K562 (cell line): ENCODE measurements at regions not wholly inside any gene's neighbourhood (a gene's known extent, or its start where the extent isn't known, plus 50 kb on each side); places are given as distances from the start of the nearest gene placed in this dataset.

Experiments used
- ATAC-seq: fragments of 200-7000 bp; cut with Tn5 transposase; 3 replicates; pipeline ENCODE4 v1.9.1; 2020; ENCODE audit warnings: moderate library complexity
- BruUV-seq: library from RNA; stranded (reverse); fragments of 400-500 nt; replicated peaks from 2 replicates; lab custom pipeline; 2021; lab: Mats Ljungman, UMichigan
- CTCF ChIA-PET: fragments of 300-600 bp; formaldehyde crosslinking; extraction: SDS; loops from one replicate; lab custom pipeline; 2021; ENCODE audit warnings: low intra/inter-chr PET ratio; lab: Yijun Ruan, JAX
- POLR2A ChIA-PET: fragments of 300-600, 350-650 bp; sonication (Branson Sonifier 250); formaldehyde crosslinking; extraction: SDS; loops from one replicate; lab custom pipeline; 2021; ENCODE audit warnings: antibody characterized with exemption, inconsistent platforms; lab: Yijun Ruan, JAX
- DNase-seq, 4 experiments: peaks; one replicate each; pipeline versions ENCODE4 v3.0.0 to v3.0.0-alpha.2; 2011 to 2018; ENCODE audit warnings: low spot score in 3 of 4, mixed read lengths in 3 of 4; ENCODE audit errors: extremely low read depth in 1 of 4
- FAIRE-seq: peaks from 2 replicates; lab custom pipeline; 2011; peaks lifted over from hg19 to GRCh38; lab: Jason Lieb, UNC
- H2AFZ ChIP-seq: 2 replicates; pipeline ENCODE4 v1.6.0; 2011; ENCODE audit warnings: low read depth, low read length, control low read depth, inconsistent platforms
- H3K27ac ChIP-seq: fragments of 200-600 bp; 3 replicates; pipeline ENCODE4 v1.8.0; 2011; ENCODE audit warnings: low read depth, mild to moderate bottlenecking, control low read depth, inconsistent platforms, low read length, moderate library complexity, mixed read lengths; ENCODE audit errors: extremely low read depth
- H3K27me3 ChIP-seq, 2 experiments: fragments of 300-600 bp in 1 of 2; 2 replicates in 1 of 2; 3 replicates in 1 of 2; pipeline versions ENCODE4 v1.6.0 to v1.8.0; 2011; ENCODE audit warnings: inconsistent platforms in 2 of 2, low read length in 2 of 2, mild to moderate bottlenecking in 1 of 2, mixed read lengths in 1 of 2, moderate library complexity in 1 of 2; ENCODE audit not compliant: control insufficient read depth in 2 of 2, insufficient read depth in 2 of 2
- H3K36me3 ChIP-seq: fragments of 300-600 bp; 3 replicates; pipeline ENCODE4 v1.8.0; 2011; ENCODE audit warnings: mild to moderate bottlenecking, low read length, inconsistent platforms; ENCODE audit not compliant: control insufficient read depth, insufficient read depth
- H3K4me1 ChIP-seq, 2 experiments: fragments of 200-600 bp in 1 of 2; replicated peaks in 1 of 2; 2 replicates in 1 of 2; 3 replicates in 1 of 2; pipeline versions ENCODE4 v1.5.1 to v1.8.0; 2011; ENCODE audit warnings: inconsistent platforms in 2 of 2, low read length in 2 of 2, mild to moderate bottlenecking in 1 of 2, mixed read lengths in 1 of 2, moderate library complexity in 1 of 2; ENCODE audit not compliant: control insufficient read depth in 2 of 2, insufficient read depth in 2 of 2
- H3K4me2 ChIP-seq: 2 replicates; pipeline ENCODE4 v1.6.1; 2011; ENCODE audit warnings: low read length, control low read depth, inconsistent platforms, mixed read lengths; ENCODE audit not compliant: insufficient read depth
- H3K4me3 ChIP-seq: fragments of 200-600 bp; sonication (generic), shearing (Covaris generic); 2 replicates; pipeline ENCODE4 v1.5.1; 2016; ENCODE audit warnings: control low read depth, inconsistent platforms
- H3K79me2 ChIP-seq: fragments of 200-600 bp; 3 replicates; pipeline ENCODE4 v1.8.0; 2011; ENCODE audit warnings: low read length, inconsistent platforms; ENCODE audit not compliant: control insufficient read depth, insufficient read depth
- H3K9ac ChIP-seq, 2 experiments: 2 replicates each; pipeline versions ENCODE4 v1.6.0 to v1.6.1; 2011; ENCODE audit warnings: low read depth in 2 of 2, low read length in 2 of 2, control low read depth in 1 of 2, inconsistent platforms in 1 of 2, mild to moderate bottlenecking in 1 of 2, mixed read lengths in 1 of 2; ENCODE audit not compliant: insufficient read depth in 1 of 2
- H3K9me1 ChIP-seq: one replicate; pipeline ENCODE4 v1.6.0; 2011; ENCODE audit warnings: inconsistent platforms, mild to moderate bottlenecking, low read length, moderate library complexity; ENCODE audit not compliant: control insufficient read depth, insufficient read depth
- H3K9me3 ChIP-seq: replicated peaks from 2 replicates; pipeline ENCODE4 v1.5.1; 2011; ENCODE audit warnings: low read depth, low read length, inconsistent platforms; ENCODE audit not compliant: control insufficient read depth, insufficient read depth
- H4K20me1 ChIP-seq: replicated peaks from 2 replicates; pipeline ENCODE4 v1.6.1; 2011; ENCODE audit warnings: low read length, inconsistent platforms, mixed read lengths; ENCODE audit not compliant: control insufficient read depth, insufficient read depth
- ATF3 ChIP-seq, 2 experiments: fragments of 450-650 bp in 1 of 2; sonication (generic) in 1 of 2; formaldehyde crosslinking in 1 of 2; IDR thresholded peaks in 1 of 2; conservative IDR thresholded peaks in 1 of 2; 2 replicates each; pipeline versions ENCODE4 v1.6.1 to v1.8.1; 2016 to 2023; ENCODE audit warnings: mild to moderate bottlenecking in 2 of 2, moderate library complexity in 2 of 2, inconsistent platforms in 1 of 2, missing genetic modification reagents in 1 of 2
- ATF7 ChIP-seq: fragments of 450-650 bp; IDR thresholded peaks from 2 replicates; pipeline ENCODE4 v1.7.1; 2014; ENCODE audit warnings: mild to moderate bottlenecking, moderate library complexity
- CEBPB ChIP-seq: fragments of 450-650 bp; IDR thresholded peaks from 2 replicates; pipeline ENCODE4 v1.6.1; 2016; ENCODE audit warnings: missing genetic modification characterization, missing compliant biosample characterization
- FOXJ2 ChIP-seq: fragments of 200-800 bp; sonication (Bioruptor generic); IDR thresholded peaks from 2 replicates; pipeline ENCODE4 v1.6.1; 2016; ENCODE audit warnings: missing genetic modification characterization, missing compliant biosample characterization
- HDAC1 ChIP-seq, 2 experiments: fragments of 450-650 bp; IDR thresholded peaks; 2 replicates each; pipeline ENCODE4 v1.6.1; 2016 to 2017; ENCODE audit warnings: inconsistent platforms in 1 of 2, mild to moderate bottlenecking in 1 of 2, moderate library complexity in 1 of 2
- JUND ChIP-seq, 2 experiments: IDR thresholded peaks; 2 replicates in 1 of 2; 3 replicates in 1 of 2; pipeline ENCODE4 v1.6.1; 2011; ENCODE audit warnings: borderline replicate concordance in 2 of 2, low read depth in 2 of 2, low read length in 2 of 2, improper control_type of control experiment in 1 of 2, missing biosample characterization in 1 of 2, missing genetic modification characterization in 1 of 2, missing genetic modification reagents in 1 of 2
- MEIS2 ChIP-seq: fragments of 450-650 bp; IDR thresholded peaks from 2 replicates; pipeline ENCODE4 v1.6.1; 2014; ENCODE audit warnings: mild to moderate bottlenecking; ENCODE audit not compliant: partially characterized antibody
- NR4A1 ChIP-seq, 2 experiments: fragments of 250-450 bp in 1 of 2; fragments of 450-650 bp in 1 of 2; sonication (Bioruptor Pico) in 1 of 2; IDR thresholded peaks; 2 replicates each; pipeline versions ENCODE4 v1.4.0 to v1.6.1; 2016 to 2020; ENCODE audit warnings: mild to moderate bottlenecking in 2 of 2, missing compliant biosample characterization in 1 of 2, missing genetic modification characterization in 1 of 2, moderate library complexity in 1 of 2
- U2AF2 ChIP-seq: fragments of 200-400 bp; formaldehyde crosslinking; optimal IDR thresholded peaks from 2 replicates; pipeline ENCODE3; 2017; ENCODE audit warnings: low read depth, mild to moderate bottlenecking, low read length
- ZBED1 ChIP-seq: IDR thresholded peaks from 2 replicates; pipeline ENCODE4 v1.6.1; 2014
- WGBS: fragments of 100-300 bp; shearing (Covaris generic); methylation state at CpG from one replicate; pipeline ENCODE4 v1.1.6; 2016; ENCODE audit warnings: low coverage, mixed read lengths; ENCODE audit not compliant: insufficient coverage; ENCODE audit errors: missing lambda C conversion rate; 5-methylcytosine and 5-hydroxymethylcytosine counted together
- in situ Hi-C: fragments of 300-500 bp; cut with MboI; formaldehyde crosslinking; loops from 4 replicates; pipeline ENCODE4 v1.15.0; 2018; ENCODE audit warnings: inconsistent platforms, mixed read lengths
- intact Hi-C: fragments of 100-400 bp; cut with micrococcal nuclease; formaldehyde crosslinking; loops from 2 replicates; pipeline ENCODE4 v1.14.2; 2022

GRCh38 chr2:58721912-58722591 lies 480.9 kb upstream of the FANCL start:
- DNase-seq (no peak), ATAC-seq (no peak), FAIRE-seq (no peak)
- WGBS: 81% methylated on average over 4 of the region's 4 CpGs
- no TSS peak for BruUV-seq
- ChIA-PET CTCF (no interaction called here), POLR2A (interaction anchor here (1.0 to 1.2 kb wide), 2 partner anchors 8 to 11 kb away, joined by 3 to 4 read pairs; no protein-coding TSS in a partner anchor)
- intact Hi-C loops (no loop called here), in situ Hi-C loops (no loop called here)
- Histone ChIP-seq H4K20me1 (no peaks in the 10 kb centered on the region), H3K4me2 (no peak overlapping the region), H2AFZ (no peak overlapping the region), H3K27ac (no peak overlapping the region), H3K4me1 (0 out of 5 replicates have a peak, but pooled peaks cover 0 to 2% of the 10 kb centered on the region in 2 experiments), H3K9ac (no peak overlapping the region), H3K27me3 (no peaks in the 10 kb centered on the region), H3K36me3 (no peaks in the 10 kb centered on the region), H3K4me3 (no peak overlapping the region), H3K9me1 (no peaks in the 10 kb centered on the region), H3K79me2 (no peaks in the 10 kb centered on the region), H3K9me3 (no peaks in the 10 kb centered on the region)
- TF ChIP-seq CEBPB (tag) (0 out of 2 replicates have a peak, but pooled peaks have one; percentile 22), U2AF2 (no peak)

GRCh38 chr2:58720770-58721697 lies 479.9 kb upstream of the FANCL start:
- FAIRE-seq: no peak
- H3K9ac ChIP-seq: no peak overlapping the region
- in situ Hi-C loops: no loop called here
- H3K27ac ChIP-seq: peak overlapping the region; percentile 37; the same call in 1 of the 3 replicates
- ATAC-seq: peak; percentile 17; the same call in 1 of the 3 replicates
- DNase-seq: no peak
- 37% methylated on average over 9 of the region's 9 CpGs for WGBS
- no peak overlapping the region for H3K4me3 ChIP-seq
- H3K4me1 ChIP-seq: peaks cover 0 to 2% of the 10 kb centered on the region in 2 experiments; a peak in 1 of 5 replicates
- no peaks in the 10 kb centered on the region for H3K36me3 ChIP-seq
- H3K9me3 ChIP-seq: no peaks in the 10 kb centered on the region
- no peaks in the 10 kb centered on the region for H3K9me1 ChIP-seq
- intact Hi-C loops: no loop called here
- no peaks in the 10 kb centered on the region for H3K27me3 ChIP-seq
- no TSS peak for BruUV-seq
- no peaks in the 10 kb centered on the region for H3K79me2 ChIP-seq
- H4K20me1 ChIP-seq: no peaks in the 10 kb centered on the region
- CTCF ChIA-PET: no interaction called here
- POLR2A ChIA-PET: interaction anchor here (0.9 to 2.0 kb wide), 3 partner anchors 9 to 480 kb away, joined by 4 to 5 read pairs (median 5); partner anchors contain the start of gene FANCL
- H2AFZ ChIP-seq: peak overlapping the region; percentile 70
- peak overlapping the region; percentile 5 for H3K4me2 ChIP-seq
- TF ChIP-seq NR4A1 (CRISPR knock-in tag; IDR thresholded peaks at IDR 0.05) (no peak), NR4A1 (tag; IDR thresholded peaks at IDR 0.05) (no peak), MEIS2 (peak; percentile 33), ATF3 (IDR thresholded peaks at IDR 0.05) (peak; percentile 95), ATF3 (CRISPR knock-in tag; conservative IDR thresholded peaks at IDR 0.05) (no peak), ZBED1 (no peak), ATF7 (peak; percentile 53; the same call in 1 of the 2 replicates), JUND (IDR thresholded peaks at IDR 0.05; ENCODE audit: borderline replicate concordance, low read depth, low read length) (peak; percentile 48; the same call in 1 of the 2 replicates), JUND (tag; IDR thresholded peaks at IDR 0.05; ENCODE audit: borderline replicate concordance, low read depth, low read length) (peak; percentile 51; the same call in 1 of the 3 replicates), HDAC1 (IDR thresholded peaks at IDR 0.05) (0 out of 4 replicates have a peak, but pooled peaks of 1 of the 2 experiments have one; percentile 19), FOXJ2 (tag) (no peak)
